GM18505 (cell line): ENCODE measurements at regions not wholly inside any gene's neighbourhood (a gene's known extent, or its start where the extent isn't known, plus 50 kb on each side); places are given as distances from the start of the nearest gene placed in this dataset.

Source experiments
- ATAC-seq: cut with Tn5 transposase; IDR thresholded peaks from one replicate; pipeline ENCODE4 v1.9.1; 2021; ENCODE audit not compliant: unreplicated experiment
- POLR2A ChIP-seq: IDR thresholded peaks from 4 replicates; pipeline ENCODE4 v1.6.1; 2011; ENCODE audit warnings: borderline replicate concordance; ENCODE audit not compliant: insufficient read depth, insufficient read length; ENCODE audit errors: extremely low read depth

DNA sequence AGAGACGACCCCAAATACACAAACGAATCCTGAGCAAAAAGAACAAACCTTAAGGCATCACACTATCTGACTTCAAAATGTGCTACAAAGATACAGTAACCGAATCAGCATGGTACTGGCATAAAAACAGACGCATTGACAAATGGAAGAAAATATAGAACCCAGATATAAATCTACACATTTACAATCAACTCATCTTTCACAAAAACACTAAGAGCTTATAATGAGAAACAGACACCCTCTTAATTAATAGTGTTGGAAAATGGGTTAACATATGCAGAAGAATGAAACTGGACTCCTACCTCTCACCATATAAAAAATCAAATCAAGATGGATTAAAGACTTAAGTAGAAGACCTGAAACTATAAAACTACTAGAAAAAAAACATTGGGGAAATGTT lies 130.3 kb upstream of the DCBLD2 start:
- ATAC-seq, result no peak
- no peak for TF ChIP-seq POLR2A

DNA sequence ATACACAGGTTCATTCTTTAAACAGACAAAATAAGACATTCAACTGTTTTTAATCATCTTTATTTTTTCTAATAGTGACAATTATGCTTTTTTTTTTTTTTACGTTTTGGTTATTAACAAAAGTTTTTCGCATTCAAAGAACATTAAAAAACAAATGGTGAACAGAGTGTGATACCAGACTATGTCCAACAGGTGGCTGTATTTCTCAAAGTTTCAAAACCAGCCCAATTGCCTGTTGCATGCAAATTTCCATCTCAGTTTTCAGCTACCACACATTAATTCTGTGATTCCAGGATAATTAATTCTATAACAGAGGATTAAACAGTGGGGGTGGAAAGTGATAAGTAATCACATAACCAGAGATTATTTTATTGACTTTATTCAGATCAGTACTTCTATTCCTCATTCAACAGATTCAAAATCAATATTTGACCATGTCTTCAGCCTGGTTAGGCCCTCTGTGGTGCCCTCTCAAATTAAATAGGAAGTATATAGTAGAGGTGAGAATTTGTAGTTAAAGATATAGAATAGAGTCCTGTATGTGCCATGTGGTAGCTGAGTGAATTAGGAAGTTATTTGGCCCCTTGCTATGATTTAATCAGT lies 122.2 kb upstream of the DCBLD2 start:
- ATAC-seq, result peak; percentile 88
- TF ChIP-seq POLR2A, result no peak

DNA sequence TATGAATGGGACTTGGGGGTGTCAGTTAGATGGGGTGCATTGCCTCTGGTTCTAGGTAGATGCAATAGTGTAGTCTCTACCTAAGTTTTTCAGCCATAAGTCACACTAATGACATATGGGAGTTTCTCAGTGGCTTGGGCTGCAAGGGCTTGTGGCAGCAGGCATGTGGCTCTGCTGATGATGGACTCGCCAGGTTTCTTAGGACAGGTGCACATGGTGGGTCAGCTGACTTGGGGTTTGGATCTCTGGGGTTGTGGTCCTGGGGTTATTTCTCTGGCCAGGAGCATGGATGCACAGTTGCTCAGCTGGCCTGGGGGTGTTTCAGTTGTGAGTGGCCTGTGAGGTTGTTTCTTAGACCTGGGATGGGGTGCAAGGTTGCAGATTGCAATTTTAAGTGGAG lies 120.0 kb upstream of the DCBLD2 start:
- ATAC-seq, result no peak
- no peak for TF ChIP-seq POLR2A

DNA sequence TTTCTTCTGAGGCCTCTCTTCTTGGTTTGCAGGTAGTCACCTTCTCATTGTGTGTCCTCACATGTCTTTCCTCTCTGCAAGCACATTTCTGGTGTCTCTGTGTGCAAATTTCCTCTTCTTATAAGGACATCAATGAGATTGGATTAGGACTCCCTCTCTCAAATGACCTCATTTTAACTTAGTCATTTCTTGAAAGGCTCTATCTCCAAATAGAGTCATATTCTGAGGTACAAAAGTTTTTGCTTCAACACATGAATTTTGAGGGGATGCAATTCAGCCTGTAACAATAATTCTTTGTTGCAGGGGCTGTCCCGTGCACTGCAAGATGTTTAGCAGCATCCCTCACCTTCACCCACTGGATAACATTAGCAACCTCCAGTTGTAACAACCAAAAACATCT lies 115.0 kb upstream of the DCBLD2 start:
- no peak for TF ChIP-seq POLR2A
- no peak for ATAC-seq

DNA sequence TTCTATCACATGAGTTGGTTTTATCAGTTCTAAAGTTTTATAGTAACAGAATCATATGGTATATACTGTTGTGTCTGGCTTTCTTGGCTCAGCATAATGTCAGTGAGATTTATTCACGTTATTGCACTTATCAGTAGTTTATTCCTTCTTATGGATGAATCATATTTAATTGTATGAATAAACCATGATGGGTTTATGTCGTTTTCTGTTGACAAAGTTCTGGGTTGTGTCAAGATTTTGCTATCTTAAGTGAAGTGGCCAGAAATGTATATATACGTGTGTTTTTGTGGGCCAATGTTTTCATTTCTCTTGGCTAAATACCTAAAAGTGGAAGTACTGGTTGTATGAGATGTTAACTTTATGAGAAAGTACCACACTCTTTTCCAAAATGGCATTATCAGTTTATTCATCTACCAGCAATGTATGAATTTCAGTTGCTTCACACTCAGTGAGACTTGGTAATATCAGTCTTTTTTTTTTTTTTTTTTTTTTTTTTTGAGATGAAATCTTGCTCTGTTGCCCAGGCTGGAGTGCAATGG lies 112.4 kb upstream of the DCBLD2 start:
- TF ChIP-seq POLR2A, result no peak

DNA sequence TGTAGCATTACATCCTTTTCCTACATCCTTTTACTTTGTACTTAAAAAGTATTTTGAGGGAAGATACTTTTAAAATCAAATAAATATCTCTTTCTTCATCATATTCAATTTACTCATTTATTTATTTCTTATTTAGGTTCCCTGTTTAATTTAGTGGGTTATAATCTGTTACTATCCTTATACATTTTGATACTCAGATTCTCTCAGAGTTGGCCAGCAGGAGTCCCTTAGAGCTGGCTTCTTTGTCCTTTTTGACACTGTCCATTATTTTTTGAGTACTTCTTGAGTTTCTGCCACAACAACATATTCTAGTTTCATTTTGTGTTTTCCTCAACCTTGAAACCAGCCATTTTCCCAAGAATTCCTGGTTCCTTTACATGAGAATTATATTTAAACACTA lies 111.6 kb upstream of the DCBLD2 start:
- no peak for ATAC-seq
- TF ChIP-seq POLR2A, result no peak

More for the DNA sequence above, 112.4 kb upstream of the DCBLD2 start:
- ATAC-seq, result no peak

DNA sequence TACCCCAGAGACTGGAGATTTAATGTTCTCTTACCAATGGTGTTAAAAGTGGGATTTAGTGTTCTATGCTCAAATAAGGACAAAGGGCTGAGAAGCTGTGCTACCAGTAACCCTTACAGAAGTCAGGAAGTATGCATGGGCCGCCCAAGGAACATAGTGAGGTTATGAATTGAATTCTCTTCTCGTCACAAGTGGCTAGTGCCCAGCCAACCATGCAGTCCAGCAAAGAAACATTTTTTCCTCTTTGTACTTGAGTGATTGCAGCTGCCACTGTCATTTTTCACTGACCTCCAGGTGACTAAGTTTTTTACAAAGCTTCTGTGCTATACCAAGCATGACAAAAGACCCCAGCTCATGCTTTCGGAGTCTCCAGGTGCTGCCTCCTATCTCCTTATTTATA lies 110.6 kb upstream of the DCBLD2 start:
- TF ChIP-seq POLR2A, result no peak
- peak; percentile 94 for ATAC-seq

DNA sequence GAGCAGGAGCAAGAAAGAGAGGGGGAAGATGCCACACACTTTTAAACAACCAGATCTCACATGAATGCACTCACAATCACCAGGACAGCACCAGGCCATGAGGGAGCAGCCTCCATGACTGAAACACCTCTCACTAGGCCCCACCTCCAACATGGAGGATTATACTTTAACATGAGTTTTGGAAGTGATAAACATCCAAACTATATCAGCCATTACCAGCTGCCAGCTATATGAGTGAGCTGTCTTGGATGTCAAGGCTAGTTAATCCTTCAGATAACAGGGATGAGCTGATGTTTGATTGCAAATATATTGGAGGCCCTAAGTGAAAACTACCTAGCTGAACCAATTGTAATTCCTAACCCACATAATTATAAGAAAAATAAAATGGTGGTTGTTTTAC lies 108.4 kb upstream of the DCBLD2 start:
- TF ChIP-seq POLR2A, result no peak
- no peak for ATAC-seq

DNA sequence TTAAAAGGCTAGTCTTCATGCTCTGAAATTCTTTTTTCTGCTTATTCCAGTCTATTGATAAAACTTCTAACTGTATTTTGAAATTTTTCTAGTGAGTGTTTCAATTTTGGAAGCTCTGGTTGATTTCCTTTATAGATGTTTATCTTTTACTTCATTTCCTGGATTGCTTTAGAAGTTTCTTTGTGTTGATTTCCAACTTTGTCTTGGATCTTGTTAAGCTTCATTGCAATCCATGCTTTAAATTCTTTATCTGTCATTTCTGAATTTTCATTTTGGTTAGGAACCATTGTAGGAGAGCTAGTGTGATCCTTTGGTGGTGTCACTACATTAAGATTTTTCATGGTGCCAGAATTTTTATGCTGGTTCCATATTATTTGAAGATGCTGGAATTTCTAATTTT lies 105.2 kb upstream of the DCBLD2 start:
- ATAC-seq, result no peak
- no peak for TF ChIP-seq POLR2A

DNA sequence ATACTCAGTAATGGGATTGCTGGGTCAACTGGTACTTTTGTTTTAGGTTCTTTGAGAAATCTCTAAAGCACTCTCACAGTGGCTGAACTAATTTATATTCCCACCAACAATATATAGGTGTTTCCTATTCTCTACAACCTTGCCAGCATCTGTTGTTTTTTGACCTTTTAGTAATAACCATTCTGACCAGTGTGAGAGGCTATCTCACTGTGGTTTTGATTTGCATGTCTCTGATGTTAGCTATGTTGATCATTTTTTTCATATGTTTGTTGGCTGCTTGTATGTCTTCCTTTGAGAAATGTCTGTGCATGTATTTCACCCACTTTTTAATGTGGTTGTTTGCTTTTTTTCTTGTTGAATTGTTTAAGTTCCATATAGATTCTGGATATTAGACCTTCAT lies 98.2 kb upstream of the DCBLD2 start:
- TF ChIP-seq POLR2A, result no peak
- no peak for ATAC-seq

DNA sequence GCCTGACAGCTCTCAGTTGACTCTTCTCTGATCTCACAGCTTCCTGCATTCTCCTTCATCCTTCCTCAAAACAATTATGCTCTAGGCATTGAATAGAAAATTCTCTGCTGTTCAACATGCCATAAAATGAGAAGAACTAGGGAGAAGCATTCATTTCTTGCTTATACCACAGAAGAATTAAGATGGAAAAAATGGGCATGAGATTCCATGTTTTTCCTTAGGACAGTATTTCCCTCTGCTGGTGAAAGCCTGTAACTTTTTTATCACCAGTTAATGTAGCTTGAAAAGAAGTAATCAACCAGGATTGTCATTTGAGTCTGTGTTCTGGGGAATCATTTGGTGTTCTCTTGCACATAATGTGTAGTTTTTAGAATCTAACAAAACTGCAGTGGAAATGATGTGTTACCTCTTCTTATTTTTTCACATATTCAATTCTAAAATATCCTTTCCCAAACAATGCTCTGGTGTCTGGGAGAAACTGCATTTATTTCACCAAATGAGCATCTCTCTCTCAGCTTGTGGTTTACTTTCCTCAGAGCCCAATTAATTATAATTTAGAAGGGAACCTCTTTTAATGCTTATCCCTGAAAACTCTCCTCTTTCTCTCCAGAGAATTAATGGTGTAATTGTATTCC lies 92.8 kb upstream of the DCBLD2 start:
- no peak for TF ChIP-seq POLR2A
- no peak for ATAC-seq

DNA sequence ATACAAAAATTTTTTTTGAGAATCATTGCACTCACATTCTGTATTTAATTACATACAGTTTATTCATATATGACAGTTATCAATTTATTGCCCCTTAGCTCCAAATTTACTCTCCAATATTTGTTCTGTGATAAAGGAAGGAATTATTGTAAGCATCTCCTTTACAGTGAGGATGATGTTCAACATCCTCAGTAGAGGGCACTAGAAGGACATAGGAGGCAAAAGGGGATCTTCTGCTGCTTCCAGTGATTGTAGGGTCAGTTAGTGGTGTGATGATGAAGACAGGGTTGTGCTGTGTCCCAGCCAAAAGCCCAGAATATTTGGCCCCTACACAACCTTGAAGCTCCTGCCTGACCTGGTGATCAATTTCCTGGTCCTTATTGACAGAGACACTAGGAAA lies 89.9 kb upstream of the DCBLD2 start:
- no peak for TF ChIP-seq POLR2A
- ATAC-seq, result no peak

DNA sequence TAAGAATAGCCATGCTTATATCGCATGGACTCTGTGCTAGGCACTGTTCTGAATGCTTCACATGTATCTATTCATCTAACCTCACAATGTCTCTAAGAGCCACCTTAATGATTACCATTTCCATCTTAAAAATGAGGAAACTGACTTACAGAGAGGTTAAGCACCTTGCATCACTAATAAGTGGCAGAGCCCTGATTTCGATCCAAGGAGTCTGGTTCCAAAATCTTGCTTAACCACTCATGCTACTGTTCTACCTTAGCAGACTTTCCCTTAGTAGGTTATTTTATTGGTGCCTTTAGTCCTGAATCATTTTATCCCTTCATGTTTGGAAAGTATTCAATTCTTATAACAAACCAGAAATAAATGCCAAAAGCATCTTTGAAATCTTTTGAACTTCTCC lies 89.2 kb upstream of the DCBLD2 start:
- no peak for TF ChIP-seq POLR2A
- no peak for ATAC-seq

DNA sequence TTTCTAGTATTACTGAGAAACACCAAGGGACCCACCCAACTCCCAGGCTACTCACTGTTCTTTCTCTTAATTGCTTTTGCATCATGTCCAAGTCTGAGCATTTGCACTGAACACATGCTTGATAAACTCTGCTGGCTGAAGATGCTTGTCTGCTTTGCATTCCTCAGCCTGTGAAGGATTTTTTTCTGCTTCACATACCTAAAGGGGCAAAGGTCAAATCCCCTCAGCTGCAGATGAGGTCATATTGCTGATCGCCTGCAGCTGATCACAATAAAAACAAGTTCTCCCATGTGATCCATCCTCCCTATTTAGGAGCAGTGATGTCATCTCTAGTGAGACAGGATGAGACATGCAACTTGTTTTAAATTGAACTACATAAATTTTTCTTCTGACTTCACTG lies 84.6 kb upstream of the DCBLD2 start:
- ATAC-seq, result no peak
- no peak for TF ChIP-seq POLR2A

DNA sequence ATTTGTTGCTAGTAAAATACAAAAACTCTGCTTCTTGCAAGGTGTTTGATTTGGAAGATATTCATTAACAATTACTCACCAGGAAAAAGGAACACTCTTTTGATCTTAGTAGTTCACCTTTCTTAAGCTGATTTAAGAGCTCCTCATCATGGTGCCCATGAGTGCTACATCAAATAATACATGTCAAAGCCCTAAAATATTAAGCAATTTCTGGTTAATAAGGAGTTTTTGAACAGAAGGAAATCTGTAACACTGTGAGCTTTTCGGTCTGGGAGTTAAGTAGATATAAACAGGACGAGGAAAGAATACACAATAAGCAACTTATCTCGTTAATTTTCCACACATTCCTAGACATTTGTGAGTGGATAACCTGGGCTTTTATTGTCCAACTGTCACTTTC lies 83.9 kb upstream of the DCBLD2 start:
- no peak for ATAC-seq
- no peak for TF ChIP-seq POLR2A

DNA sequence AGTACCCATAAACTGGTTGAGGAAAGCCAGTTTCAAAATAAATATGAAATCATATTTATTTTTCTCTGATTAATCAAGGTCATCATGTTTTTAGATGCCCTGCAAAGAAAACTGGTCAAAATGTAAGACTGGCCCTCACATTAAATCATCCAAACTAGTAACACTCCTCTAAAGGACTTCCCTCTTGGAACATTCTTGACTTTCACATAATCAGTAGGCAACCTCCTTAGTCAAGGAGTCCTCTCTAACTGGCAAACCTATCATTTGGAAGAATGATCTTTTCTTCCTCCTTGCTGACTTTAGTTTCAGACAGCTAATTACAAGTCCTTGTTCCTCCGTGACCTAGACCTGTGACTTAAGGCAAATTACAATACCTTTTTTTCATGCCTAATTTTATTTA lies 82.5 kb upstream of the DCBLD2 start:
- no peak for TF ChIP-seq POLR2A
- ATAC-seq, result no peak

DNA sequence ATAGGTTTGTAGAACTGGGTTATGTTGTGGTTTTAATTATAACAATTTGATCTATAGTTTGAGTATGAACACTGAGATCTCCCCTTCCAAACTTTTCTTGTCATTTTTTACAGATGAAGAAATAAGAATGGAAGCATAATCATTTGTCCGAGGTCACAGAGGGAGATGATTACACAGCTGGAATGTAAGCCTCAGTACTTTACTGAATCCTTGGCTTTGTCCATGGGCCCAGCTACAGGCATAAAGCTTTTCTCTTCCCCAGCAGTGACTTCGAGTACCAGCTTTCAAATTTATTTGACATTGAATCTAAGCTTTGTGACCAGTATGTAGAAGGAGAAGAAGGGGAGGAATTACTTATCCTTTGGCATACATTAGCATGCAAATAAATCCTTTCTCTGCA lies 80.9 kb upstream of the DCBLD2 start:
- ATAC-seq, result no peak
- no peak for TF ChIP-seq POLR2A
